GM23338 (cell line): ENCODE measurements at regions not wholly inside any gene's neighbourhood (a gene's known extent, or its start where the extent isn't known, plus 50 kb on each side); places are given as distances from the start of the nearest gene placed in this dataset. TPM values are rescaled to one million over a fixed set of nuclear protein-coding genes. Genes with fewer than 3 reads are reported as not detected.
"Not testable (repeated sequence)": the region's sequence is repeated elsewhere in the genome, so short reads cannot be mapped to it uniquely, and the experiment has no call there.

Source experiments
- ATAC-seq: fragments of 200-7000 bp; cut with Tn5 transposase; 3 replicates; pipeline ENCODE4 v1.9.1; 2020
- DNase-seq: peaks from one replicate; pipeline ENCODE4 v3.0.0-alpha.2; 2015; ENCODE audit warnings: low spot score
- H2AFZ ChIP-seq: fragments of 200-600 bp; sonication (generic); 2 replicates; pipeline ENCODE4 v1.8.0; 2016; ENCODE audit warnings: antibody characterized with exemption, mild to moderate bottlenecking, moderate library complexity
- H3F3A ChIP-seq: fragments of 200-600 bp; sonication (generic); replicated peaks from 2 replicates; pipeline ENCODE4 v1.8.0; 2017; ENCODE audit warnings: antibody characterized with exemption, mixed run types, low read depth
- H3K27ac ChIP-seq: fragments of 200-600 bp; sonication (generic); 2 replicates; pipeline ENCODE4 v1.6.1; 2016; ENCODE audit warnings: low read depth
- H3K27me3 ChIP-seq: fragments of 200-600 bp; sonication (generic); 2 replicates; pipeline ENCODE4 v1.8.0; 2016; ENCODE audit warnings: mild to moderate bottlenecking, mixed run types, moderate library complexity; ENCODE audit not compliant: insufficient read depth
- H3K36me3 ChIP-seq: fragments of 200-600 bp; sonication (generic); 2 replicates; pipeline ENCODE4 v1.8.0; 2016; ENCODE audit warnings: mild to moderate bottlenecking; ENCODE audit not compliant: insufficient read depth
- H3K4me1 ChIP-seq: fragments of 200-600 bp; sonication (generic); 2 replicates; pipeline ENCODE4 v1.8.0; 2016; ENCODE audit warnings: mild to moderate bottlenecking, moderate library complexity; ENCODE audit not compliant: insufficient read depth
- H3K4me2 ChIP-seq: fragments of 200-600 bp; sonication (generic); 2 replicates; pipeline ENCODE4 v1.7.1; 2017; ENCODE audit warnings: mixed run types
- H3K4me3 ChIP-seq: fragments of 200-600 bp; sonication (generic); 2 replicates; pipeline ENCODE4 v1.6.1; 2016; ENCODE audit warnings: mixed run types
- H3K79me2 ChIP-seq: fragments of 200-600 bp; sonication (generic); replicated peaks from 2 replicates; pipeline ENCODE4 v1.8.0; 2017; ENCODE audit warnings: mild to moderate bottlenecking; ENCODE audit not compliant: insufficient read depth
- H3K9me2 ChIP-seq: fragments of 200-600 bp; sonication (generic); 2 replicates; pipeline ENCODE4 v1.8.0; 2017; ENCODE audit not compliant: insufficient read depth
- H4K20me1 ChIP-seq: fragments of 200-600 bp; sonication (generic); replicated peaks from 2 replicates; pipeline ENCODE4 v1.8.0; 2017; ENCODE audit warnings: mild to moderate bottlenecking; ENCODE audit not compliant: insufficient read depth
- H3K27ac Mint-ChIP-seq: 2 replicates; pipeline ENCODE4 v1.8.0; 2020; ENCODE audit warnings: inconsistent platforms, mild to moderate bottlenecking, moderate library complexity, mixed read lengths
- H3K27me3 Mint-ChIP-seq: 3 replicates; pipeline ENCODE4 v1.8.0; 2022; ENCODE audit warnings: low read depth, mild to moderate bottlenecking, moderate library complexity, mixed read lengths, inconsistent platforms; ENCODE audit not compliant: insufficient read depth, poor library complexity
- H3K36me3 Mint-ChIP-seq: 3 replicates; pipeline ENCODE4 v1.8.0; 2021; ENCODE audit warnings: low read depth, mild to moderate bottlenecking, inconsistent platforms, moderate library complexity, mixed read lengths
- H3K4me1 Mint-ChIP-seq: 3 replicates; pipeline ENCODE4 v1.8.0; 2020; ENCODE audit warnings: mild to moderate bottlenecking, inconsistent platforms, mixed read lengths
- H3K4me3 Mint-ChIP-seq: 3 replicates; pipeline ENCODE4 v1.8.0; 2021; ENCODE audit warnings: moderate library complexity, mild to moderate bottlenecking, inconsistent platforms, mixed read lengths
- H3K9me3 Mint-ChIP-seq: 3 replicates; pipeline ENCODE4 v1.8.0; 2020; ENCODE audit warnings: moderate library complexity, mild to moderate bottlenecking, inconsistent platforms, mixed read lengths
- CTCF ChIP-seq, 2 experiments: fragments of 200-600 bp in 1 of 2; sonication (generic) in 1 of 2; conservative IDR thresholded peaks; 2 replicates each; pipeline versions ENCODE4 v1.5.1 to v1.6.1; 2016 to 2017; ENCODE audit warnings: antibody characterized with exemption in 2 of 2, low read depth in 2 of 2, mild to moderate bottlenecking in 2 of 2, moderate library complexity in 1 of 2
- small RNA-seq: library from RNA; depleted of rRNA; stranded (forward); fragments of <200 nt; gene quantifications from one replicate; pipeline ENCODE3, GENCODE V24; 2014; ENCODE audit warnings: low replicate concordance

- H3K36me3 ChIP-seq, H3K27me3 ChIP-seq, H3K4me3 Mint-ChIP-seq, H3K27ac Mint-ChIP-seq, H3K4me1 ChIP-seq, DNase-seq, H3K4me2 ChIP-seq, H3F3A ChIP-seq, H3K27ac ChIP-seq, H4K20me1 ChIP-seq, H3K4me3 ChIP-seq, H3K9me2 ChIP-seq, H3K27me3 Mint-ChIP-seq, H3K4me1 Mint-ChIP-seq, ATAC-seq, H2AFZ ChIP-seq, H3K79me2 ChIP-seq: not testable (repeated sequence)
- Mint-ChIP-seq H3K36me3 (peaks cover 14% of the 10 kb centered on the region; the same call in 1 of the 3 replicates), H3K9me3 (peaks cover 58% of the 10 kb centered on the region)
Measured at GRCh38 chr2:91877658-91878210, 2993.5 kb upstream of the TEKT4 start.

GRCh38 chr2:91895091-91895490, 2976.1 kb upstream of the TEKT4 start:
- H3K36me3 ChIP-seq, result not testable (repeated sequence)

GRCh38 chr2:91917602-91918001, 2953.6 kb upstream of the TEKT4 start:
- not testable (repeated sequence) for ATAC-seq, H3K27ac Mint-ChIP-seq, H3K79me2 ChIP-seq, H3F3A ChIP-seq, H2AFZ ChIP-seq, H4K20me1 ChIP-seq, H3K27me3 Mint-ChIP-seq, H3K27ac ChIP-seq, H3K4me1 ChIP-seq, H3K9me2 ChIP-seq, H3K36me3 ChIP-seq, H3K27me3 ChIP-seq, H3K4me1 Mint-ChIP-seq, H3K4me3 Mint-ChIP-seq, H3K4me2 ChIP-seq, H3K4me3 ChIP-seq, DNase-seq
- H3K9me3 Mint-ChIP-seq, result peaks cover 67% of the 10 kb centered on the region
- peaks cover 21% of the 10 kb centered on the region for H3K36me3 Mint-ChIP-seq

More at GRCh38 chr2:91895091-91895490, 2976.1 kb upstream of the TEKT4 start:
- not testable (repeated sequence) for H3K4me1 Mint-ChIP-seq, H3K27ac Mint-ChIP-seq, H3K4me2 ChIP-seq, H3K9me2 ChIP-seq, H3K4me1 ChIP-seq, H3K27ac ChIP-seq, H3K27me3 Mint-ChIP-seq, H3K4me3 ChIP-seq, ATAC-seq, H3K79me2 ChIP-seq, H3F3A ChIP-seq, H3K4me3 Mint-ChIP-seq, H3K36me3 Mint-ChIP-seq, H2AFZ ChIP-seq, H4K20me1 ChIP-seq, H3K27me3 ChIP-seq
- DNase-seq, result peak; percentile 1
- peak in 1 of 2 experiments; percentile 35; a peak in 2 of 4 replicates for TF ChIP-seq CTCF (conservative IDR thresholded peaks at IDR 0.05; ENCODE audit: low read depth in 2 of 2)
- peaks cover 69% of the 10 kb centered on the region for H3K9me3 Mint-ChIP-seq

Small RNA genes in the stretch of these regions (small RNA-seq; reads per million reads assigned to genes)
- not detected for gene AC127391.1
